ENCODE measurements at regions not wholly inside any gene's neighbourhood (a gene's known extent, or its start where the extent isn't known, plus 50 kb on each side); places are given as distances from the start of the nearest gene placed in this dataset.
A peak's percentile ranks its signal among the peaks of the same experiment; 100 is the strongest.

GRCh38 chr12:84508851-84509260 is 403.7 kb downstream of the SLC6A15 start:
- H3K9me3 ChIP-seq (ENCODE audit: control insufficient read depth in 2 of 3, low read length in 3 of 3) = no peaks in the 10 kb centered on the region
- POLR2A ChIA-PET = no interaction called here
- ATAC-seq = no peak
- H3K36me3 Mint-ChIP-seq = no peaks in the 10 kb centered on the region
- intact Hi-C loops (cut with micrococcal nuclease) = no loop called here
- H3K27me3 ChIP-seq (ENCODE audit: control insufficient read depth in 2 of 2, insufficient read depth in 2 of 2, low read length in 2 of 2) = no peaks in the 10 kb centered on the region
- CTCF ChIA-PET = no interaction called here
- H3K9me3 Mint-ChIP-seq = peaks cover 0 to 4% (median 0%) of the 10 kb centered on the region in 11 donors
- no peak overlapping the region for H3K4me3 ChIP-seq (ENCODE audit: low read length)
- no peak overlapping the region for H3K4me3 Mint-ChIP-seq
- H3K27ac ChIP-seq (ENCODE audit: low read depth, low read length) = no peak overlapping the region
- H3K36me3 ChIP-seq (ENCODE audit: control insufficient read depth in 2 of 3, insufficient read depth in 3 of 3, low read length in 3 of 3) = no peaks in the 10 kb centered on the region
- H3K27ac Mint-ChIP-seq = no peak overlapping the region
- no peaks in the 10 kb centered on the region for H3K4me1 ChIP-seq (ENCODE audit: control insufficient read depth in 2 of 2, insufficient read depth in 2 of 2, low read length in 2 of 2)
- peaks cover 0 to 4% (median 0%) of the 10 kb centered on the region in 7 donors for H3K4me1 Mint-ChIP-seq
- DNase-seq = no peak
- H3K27me3 Mint-ChIP-seq = no peaks in the 10 kb centered on the region

GRCh38 chr12:84507956-84508850 is 404.4 kb downstream of the SLC6A15 start:
- ChIA-PET POLR2A (no interaction called here), CTCF (no interaction called here)
- intact Hi-C loops (cut with micrococcal nuclease) = no loop called here
- peak; percentile 56 for ATAC-seq
- Mint-ChIP-seq H3K9me3 (peaks cover 0 to 4% (median 0%) of the 10 kb centered on the region in 11 donors), H3K27ac (no peak overlapping the region), H3K4me3 (no peak overlapping the region), H3K4me1 (peaks cover 0 to 4% (median 0%) of the 10 kb centered on the region in 7 donors), H3K27me3 (no peaks in the 10 kb centered on the region), H3K36me3 (no peaks in the 10 kb centered on the region)
- Histone ChIP-seq H3K4me3 (ENCODE audit: low read length) (no peak overlapping the region), H3K4me1 (ENCODE audit: control insufficient read depth in 2 of 2, insufficient read depth in 2 of 2, low read length in 2 of 2) (no peaks in the 10 kb centered on the region), H3K9me3 (ENCODE audit: control insufficient read depth in 2 of 3, low read length in 3 of 3) (no peaks in the 10 kb centered on the region), H3K27me3 (ENCODE audit: control insufficient read depth in 2 of 2, insufficient read depth in 2 of 2, low read length in 2 of 2) (no peaks in the 10 kb centered on the region), H3K36me3 (ENCODE audit: control insufficient read depth in 2 of 3, insufficient read depth in 3 of 3, low read length in 3 of 3) (no peaks in the 10 kb centered on the region), H3K27ac (ENCODE audit: low read depth, low read length) (no peak overlapping the region)
- no peak for DNase-seq

DNA sequence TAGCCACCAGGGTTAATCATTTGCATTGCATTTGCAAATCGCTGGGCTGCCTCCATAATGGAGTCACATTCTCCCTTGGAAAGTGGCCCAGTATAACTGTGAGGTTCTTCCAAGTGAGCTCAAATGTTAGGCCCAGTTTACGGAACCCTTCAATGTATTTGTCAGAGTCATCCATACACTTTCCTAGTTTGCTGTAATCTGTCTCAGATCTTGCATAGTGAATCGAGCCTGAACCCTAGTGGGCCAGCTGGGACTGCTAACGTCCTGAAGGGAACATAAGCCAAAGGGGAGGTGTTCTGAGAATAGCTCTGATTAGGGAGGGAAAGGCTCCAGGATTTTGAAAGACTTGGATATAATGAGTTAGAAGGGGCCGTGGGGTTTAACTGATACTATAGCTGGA is 406.3 kb downstream of the SLC6A15 start:
- CTCF ChIA-PET = no interaction called here
- no peaks in the 10 kb centered on the region for H3K27me3 Mint-ChIP-seq
- Histone ChIP-seq H3K4me1 (ENCODE audit: control insufficient read depth in 2 of 2, insufficient read depth in 2 of 2, low read length in 2 of 2) (no peaks in the 10 kb centered on the region), H3K27me3 (ENCODE audit: control insufficient read depth in 2 of 2, insufficient read depth in 2 of 2, low read length in 2 of 2) (no peaks in the 10 kb centered on the region), H3K27ac (ENCODE audit: low read depth, low read length) (no peak overlapping the region), H3K9me3 (ENCODE audit: control insufficient read depth in 2 of 3, low read length in 3 of 3) (no peaks in the 10 kb centered on the region), H3K4me3 (ENCODE audit: low read length) (no peak overlapping the region), H3K36me3 (ENCODE audit: control insufficient read depth in 2 of 3, insufficient read depth in 3 of 3, low read length in 3 of 3) (no peaks in the 10 kb centered on the region)
- no peak overlapping the region for H3K4me3 Mint-ChIP-seq
- H3K27ac Mint-ChIP-seq = no peak overlapping the region
- H3K4me1 Mint-ChIP-seq = peaks cover 0 to 4% (median 0%) of the 10 kb centered on the region in 7 donors
- POLR2A ChIA-PET = no interaction called here
- ATAC-seq = no peak
- intact Hi-C loops (cut with micrococcal nuclease) = no loop called here
- no peaks in the 10 kb centered on the region for H3K36me3 Mint-ChIP-seq
- peaks cover 0 to 4% (median 0%) of the 10 kb centered on the region in 11 donors for H3K9me3 Mint-ChIP-seq
- no peak for DNase-seq

DNA sequence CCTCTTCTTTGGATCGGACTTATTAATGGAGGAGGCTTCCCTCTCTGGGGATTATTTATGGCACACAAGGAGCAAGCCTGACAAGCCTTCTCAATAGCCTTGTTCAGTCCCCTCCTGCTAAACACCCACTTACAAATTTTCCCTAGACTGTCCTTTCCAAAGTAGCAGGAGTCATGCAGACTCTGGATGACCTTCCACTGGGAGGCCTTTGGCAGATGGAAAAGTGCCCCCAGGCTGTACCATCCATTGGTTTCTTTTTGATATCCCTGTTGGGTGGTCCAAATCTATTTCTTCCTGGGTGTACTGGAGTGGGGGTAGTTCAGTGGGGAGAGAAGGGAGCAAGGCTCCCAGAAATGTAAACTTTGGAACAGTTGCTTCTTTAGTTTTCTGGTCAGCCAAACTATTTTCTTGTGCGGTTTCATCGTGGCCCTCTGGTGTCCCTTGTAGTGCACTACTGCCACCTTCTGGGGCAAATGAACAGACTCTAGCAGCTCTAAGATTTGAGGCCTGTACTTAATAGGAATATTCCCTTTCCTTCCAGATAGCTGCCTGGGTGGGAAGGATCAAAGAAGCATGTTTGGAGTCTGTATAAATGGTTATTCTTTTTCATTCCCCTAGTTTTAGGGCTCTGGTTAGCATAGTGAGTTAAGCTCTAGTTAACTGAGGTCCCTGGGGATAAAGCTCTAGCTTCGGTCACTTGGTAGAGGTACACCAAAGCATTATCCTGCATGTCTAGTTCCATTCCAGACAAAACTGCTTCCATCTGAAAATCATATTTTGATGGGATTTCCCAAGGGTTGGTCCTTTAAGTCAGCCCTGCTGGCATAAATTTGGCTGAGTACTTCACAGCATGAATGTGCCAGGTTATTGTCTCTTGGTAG is 409.5 kb downstream of the SLC6A15 start:
- no peaks in the 10 kb centered on the region for H3K4me1 ChIP-seq (ENCODE audit: control insufficient read depth in 2 of 2, insufficient read depth in 2 of 2, low read length in 2 of 2)
- H3K4me3 ChIP-seq (ENCODE audit: low read length) = no peak overlapping the region
- H3K27me3 Mint-ChIP-seq = no peaks in the 10 kb centered on the region
- DNase-seq (no peak), ATAC-seq (no peak)
- no peaks in the 10 kb centered on the region for H3K36me3 Mint-ChIP-seq
- intact Hi-C loops (cut with micrococcal nuclease) = no loop called here
- H3K4me1 Mint-ChIP-seq = no peaks in the 10 kb centered on the region
- H3K27me3 ChIP-seq (ENCODE audit: control insufficient read depth in 2 of 2, insufficient read depth in 2 of 2, low read length in 2 of 2) = no peaks in the 10 kb centered on the region
- ChIA-PET CTCF (interaction anchor here (0.8 kb wide), 1 partner anchor 1977 kb away, joined by 3 read pairs; no protein-coding TSS in a partner anchor), POLR2A (no interaction called here)
- H3K9me3 Mint-ChIP-seq = peaks cover 0 to 4% (median 0%) of the 10 kb centered on the region in 11 donors
- no peak overlapping the region for H3K4me3 Mint-ChIP-seq
- H3K27ac ChIP-seq (ENCODE audit: low read depth, low read length) = no peak overlapping the region
- H3K36me3 ChIP-seq (ENCODE audit: control insufficient read depth in 2 of 3, insufficient read depth in 3 of 3, low read length in 3 of 3) = no peaks in the 10 kb centered on the region
- no peaks in the 10 kb centered on the region for H3K9me3 ChIP-seq (ENCODE audit: control insufficient read depth in 2 of 3, low read length in 3 of 3)
- H3K27ac Mint-ChIP-seq = no peak overlapping the region

DNA sequence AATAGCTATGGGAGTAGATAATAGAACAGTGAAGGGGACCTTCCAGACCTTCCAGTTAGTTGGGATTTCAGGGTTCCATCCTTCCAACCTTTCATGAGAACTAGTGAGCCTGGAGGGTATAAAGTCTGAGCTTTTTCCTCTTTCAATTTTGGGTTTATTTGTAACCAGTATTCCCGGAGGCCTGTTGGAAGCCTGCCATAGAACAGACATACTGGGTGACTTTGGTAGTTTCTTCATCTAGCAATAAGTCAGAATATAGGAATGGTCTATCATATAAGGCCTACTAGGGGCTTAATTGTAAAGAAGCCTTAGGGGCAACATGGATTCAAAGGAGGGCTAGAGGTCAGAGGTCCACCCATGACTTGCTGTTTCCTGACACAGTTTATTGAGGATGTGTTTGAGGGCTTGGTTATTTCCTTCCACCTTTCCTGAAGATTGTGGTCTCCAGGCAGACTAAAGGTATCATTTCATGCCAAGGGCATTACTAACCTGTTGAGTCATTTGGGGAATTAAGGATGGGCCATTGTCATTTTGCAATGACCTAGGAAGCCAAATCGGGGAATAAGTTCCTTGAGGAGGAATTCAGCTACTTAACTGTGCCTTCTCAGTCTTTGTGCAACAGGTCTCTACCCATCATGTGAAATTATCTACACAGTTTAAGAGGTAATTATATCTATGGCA is 410.3 kb downstream of the SLC6A15 start:
- H3K4me3 Mint-ChIP-seq = no peak overlapping the region
- no peaks in the 10 kb centered on the region for H3K27me3 Mint-ChIP-seq
- Histone ChIP-seq H3K4me1 (ENCODE audit: control insufficient read depth in 2 of 2, insufficient read depth in 2 of 2, low read length in 2 of 2) (no peaks in the 10 kb centered on the region), H3K27me3 (ENCODE audit: control insufficient read depth in 2 of 2, insufficient read depth in 2 of 2, low read length in 2 of 2) (no peaks in the 10 kb centered on the region), H3K9me3 (ENCODE audit: control insufficient read depth in 2 of 3, low read length in 3 of 3) (no peaks in the 10 kb centered on the region), H3K36me3 (ENCODE audit: control insufficient read depth in 2 of 3, insufficient read depth in 3 of 3, low read length in 3 of 3) (no peaks in the 10 kb centered on the region), H3K4me3 (ENCODE audit: low read length) (no peak overlapping the region), H3K27ac (ENCODE audit: low read depth, low read length) (no peak overlapping the region)
- no peak for DNase-seq
- H3K4me1 Mint-ChIP-seq = no peaks in the 10 kb centered on the region
- intact Hi-C loops (cut with micrococcal nuclease) = no loop called here
- H3K9me3 Mint-ChIP-seq = no peaks in the 10 kb centered on the region
- H3K27ac Mint-ChIP-seq = no peak overlapping the region
- ChIA-PET POLR2A (no interaction called here), CTCF (no interaction called here)
- H3K36me3 Mint-ChIP-seq = no peaks in the 10 kb centered on the region
- ATAC-seq = no peak

- ATAC-seq (no peak), DNase-seq (no peak)
- H3K9me3 Mint-ChIP-seq = no peaks in the 10 kb centered on the region
- no peaks in the 10 kb centered on the region for H3K27me3 Mint-ChIP-seq
- Histone ChIP-seq H3K4me3 (ENCODE audit: low read length) (no peak overlapping the region), H3K36me3 (ENCODE audit: control insufficient read depth in 2 of 3, insufficient read depth in 3 of 3, low read length in 3 of 3) (no peaks in the 10 kb centered on the region), H3K9me3 (ENCODE audit: control insufficient read depth in 2 of 3, low read length in 3 of 3) (no peaks in the 10 kb centered on the region), H3K27ac (ENCODE audit: low read depth, low read length) (no peak overlapping the region), H3K4me1 (ENCODE audit: control insufficient read depth in 2 of 2, insufficient read depth in 2 of 2, low read length in 2 of 2) (no peaks in the 10 kb centered on the region), H3K27me3 (ENCODE audit: control insufficient read depth in 2 of 2, insufficient read depth in 2 of 2, low read length in 2 of 2) (no peaks in the 10 kb centered on the region)
- ChIA-PET CTCF (interaction anchor here (0.6 kb wide), 1 partner anchor 24 kb away, joined by 5 read pairs; no protein-coding TSS in a partner anchor), POLR2A (no interaction called here)
- H3K4me1 Mint-ChIP-seq = no peaks in the 10 kb centered on the region
- H3K4me3 Mint-ChIP-seq = no peak overlapping the region
- intact Hi-C loops (cut with micrococcal nuclease) = no loop called here
- no peak overlapping the region for H3K27ac Mint-ChIP-seq
- H3K36me3 Mint-ChIP-seq = no peaks in the 10 kb centered on the region
Observed at GRCh38 chr12:84497819-84498218, 414.8 kb downstream of the SLC6A15 start.
